ENCODE measurements at regions not wholly inside any gene's neighbourhood (a gene's known extent, or its start where the extent isn't known, plus 50 kb on each side); places are given as distances from the start of the nearest gene placed in this dataset.

DNA sequence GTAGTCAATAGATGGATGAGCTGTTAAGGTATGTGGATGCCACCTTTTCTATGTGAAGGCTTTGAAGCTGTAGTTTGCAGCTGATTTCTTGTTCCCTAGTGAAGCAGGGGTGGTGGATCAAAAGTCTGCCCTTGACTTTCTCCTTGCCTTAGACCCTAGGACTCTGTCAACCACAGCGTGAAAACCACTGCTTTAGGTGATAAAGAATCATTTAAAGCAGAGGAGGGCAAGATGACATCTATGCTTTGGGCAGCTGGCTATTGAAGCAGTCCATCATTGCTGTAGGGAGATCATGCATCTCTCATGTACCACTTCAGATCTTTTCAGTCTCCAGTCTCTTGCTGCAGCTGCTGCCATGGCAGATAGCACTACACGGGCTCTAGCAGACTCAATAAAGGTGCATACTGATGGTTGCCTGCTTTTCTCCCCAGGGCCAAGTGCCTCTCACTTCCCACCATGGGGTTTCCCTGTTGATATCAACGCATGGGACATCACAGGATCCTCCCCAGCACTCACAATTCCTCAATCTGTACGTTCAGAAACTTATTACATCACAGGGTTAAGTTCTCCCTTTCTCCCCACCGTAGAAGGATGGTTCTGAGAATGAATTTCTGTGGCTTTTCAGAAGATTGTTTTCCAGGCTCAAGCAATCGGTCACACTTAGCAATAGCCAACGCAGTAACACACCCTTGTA lies 122.0 kb upstream of the STMND1 start:
- 57 to 73% (median 66%) methylated on average over 7 of the region's 7 CpGs for WGBS, 4 donors
- Histone ChIP-seq H3K4me1 (replicated peaks in 1 of 2) (no peaks in the 10 kb centered on the region), H3K36me3 (replicated peaks in 1 of 2) (no peaks in the 10 kb centered on the region), H3K27ac (no peak overlapping the region), H3K4me3 (no peak overlapping the region), H3K27me3 (peaks cover 20% of the 10 kb centered on the region), H3K9me3 (replicated peaks in 1 of 3) (no peaks in the 10 kb centered on the region)
- no peak for DNase-seq
- intact Hi-C loops (cut with DNase I): no loop called here
- TF ChIP-seq POLR2A (IDR thresholded peaks at IDR 0.05): no peak
- TF ChIP-seq, protein P1, sequence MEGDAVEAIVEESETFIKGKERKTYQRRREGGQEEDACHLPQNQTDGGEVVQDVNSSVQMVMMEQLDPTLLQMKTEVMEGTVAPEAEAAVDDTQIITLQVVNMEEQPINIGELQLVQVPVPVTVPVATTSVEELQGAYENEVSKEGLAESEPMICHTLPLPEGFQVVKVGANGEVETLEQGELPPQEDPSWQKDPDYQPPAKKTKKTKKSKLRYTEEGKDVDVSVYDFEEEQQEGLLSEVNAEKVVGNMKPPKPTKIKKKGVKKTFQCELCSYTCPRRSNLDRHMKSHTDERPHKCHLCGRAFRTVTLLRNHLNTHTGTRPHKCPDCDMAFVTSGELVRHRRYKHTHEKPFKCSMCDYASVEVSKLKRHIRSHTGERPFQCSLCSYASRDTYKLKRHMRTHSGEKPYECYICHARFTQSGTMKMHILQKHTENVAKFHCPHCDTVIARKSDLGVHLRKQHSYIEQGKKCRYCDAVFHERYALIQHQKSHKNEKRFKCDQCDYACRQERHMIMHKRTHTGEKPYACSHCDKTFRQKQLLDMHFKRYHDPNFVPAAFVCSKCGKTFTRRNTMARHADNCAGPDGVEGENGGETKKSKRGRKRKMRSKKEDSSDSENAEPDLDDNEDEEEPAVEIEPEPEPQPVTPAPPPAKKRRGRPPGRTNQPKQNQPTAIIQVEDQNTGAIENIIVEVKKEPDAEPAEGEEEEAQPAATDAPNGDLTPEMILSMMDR (IDR thresholded peaks at IDR 0.05): no peak

- Histone ChIP-seq H3K27ac (no peak overlapping the region), H3K27me3 (peaks cover 20% of the 10 kb centered on the region), H3K9me3 (replicated peaks in 1 of 3) (no peaks in the 10 kb centered on the region), H3K4me3 (no peak overlapping the region), H3K36me3 (replicated peaks in 1 of 2) (no peaks in the 10 kb centered on the region), H3K4me1 (replicated peaks in 1 of 2) (peaks cover 0 to 4% of the 10 kb centered on the region in 2 donors)
- intact Hi-C loops (cut with DNase I): no loop called here
- no peak for DNase-seq
- TF ChIP-seq, protein P1 (IDR thresholded peaks at IDR 0.05): no peak
- TF ChIP-seq POLR2A (IDR thresholded peaks at IDR 0.05): no peak
Measured at GRCh38 chr6:16978686-16979085, 123.2 kb upstream of the STMND1 start.

DNA sequence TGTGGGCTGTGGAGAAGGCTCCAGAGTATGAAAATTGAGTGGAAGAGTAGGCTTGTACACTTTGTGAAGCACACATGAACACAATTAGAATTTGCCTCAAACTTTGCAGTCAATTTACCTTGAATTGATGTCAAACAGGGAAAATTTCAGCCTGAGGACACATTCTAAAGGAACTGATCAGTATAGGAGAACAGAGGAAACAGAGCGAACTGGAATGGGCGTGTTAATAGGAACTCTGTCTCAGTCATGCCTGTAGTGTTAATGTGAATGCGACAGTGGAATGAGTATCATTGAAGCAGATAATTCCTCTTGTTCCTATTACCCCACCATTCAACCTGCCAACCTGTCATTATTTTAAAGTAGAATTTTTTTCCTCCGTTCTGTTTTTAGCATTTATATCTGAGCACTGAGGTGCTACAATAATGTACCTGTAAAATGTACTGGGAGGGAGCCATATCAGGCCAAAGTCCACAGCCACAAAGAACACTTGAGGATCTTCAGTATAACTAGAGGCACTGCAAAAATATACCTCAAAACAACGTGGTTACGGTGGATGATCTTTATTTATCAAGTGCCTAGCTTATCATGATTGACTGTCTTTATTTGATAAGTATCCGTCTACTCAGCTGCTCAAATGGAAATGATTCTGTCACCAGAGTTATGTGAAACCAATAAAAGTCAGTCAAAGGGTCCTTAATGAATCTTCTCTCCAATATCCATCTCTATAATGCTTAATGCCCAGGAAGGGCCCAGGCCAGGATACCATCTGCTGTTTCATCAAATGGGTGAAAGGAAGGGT lies 125.3 kb upstream of the STMND1 start:
- H3K27me3 ChIP-seq: peaks cover 11% of the 10 kb centered on the region
- no peaks in the 10 kb centered on the region for H3K36me3 ChIP-seq (replicated peaks in 1 of 2)
- H3K9me3 ChIP-seq (replicated peaks in 1 of 3): no peaks in the 10 kb centered on the region
- TF ChIP-seq, protein P1 (IDR thresholded peaks at IDR 0.05): no peak
- TF ChIP-seq POLR2A (IDR thresholded peaks at IDR 0.05): no peak
- intact Hi-C loops (cut with DNase I): no loop called here
- DNase-seq: no peak
- 79 to 82% (median 81%) methylated on average over 7 of the region's 7 CpGs for WGBS, 4 donors
- no peak overlapping the region for H3K4me3 ChIP-seq
- peaks cover 0 to 4% of the 10 kb centered on the region in 2 donors for H3K4me1 ChIP-seq (replicated peaks in 1 of 2)
- H3K27ac ChIP-seq: no peak overlapping the region

- Histone ChIP-seq H3K4me3 (no peak overlapping the region), H3K4me1 (replicated peaks in 1 of 2) (peaks cover 0 to 4% of the 10 kb centered on the region in 2 donors), H3K27me3 (peaks cover 7% of the 10 kb centered on the region), H3K27ac (no peak overlapping the region), H3K36me3 (replicated peaks in 1 of 2) (no peaks in the 10 kb centered on the region), H3K9me3 (replicated peaks in 1 of 3) (no peaks in the 10 kb centered on the region)
- intact Hi-C loops (cut with DNase I): no loop called here
- WGBS, 4 donors: 28 to 38% (median 32%) methylated on average over 6 of the region's 6 CpGs
- no peak for TF ChIP-seq POLR2A (IDR thresholded peaks at IDR 0.05)
- TF ChIP-seq, protein P1 (IDR thresholded peaks at IDR 0.05): no peak
- DNase-seq: no peak
Measured at GRCh38 chr6:16974704-16975359, 127.0 kb upstream of the STMND1 start.

Data from adrenal gland (tissue), 9 donors.